ENCODE measurements at regions not wholly inside any gene's neighbourhood (a gene's known extent, or its start where the extent isn't known, plus 50 kb on each side); places are given as distances from the start of the nearest gene placed in this dataset.

- no peak for TF ChIP-seq POLR2AphosphoS5 (IDR thresholded peaks at IDR 0.05)
- no peak for TF ChIP-seq CTCF (IDR thresholded peaks at IDR 0.05)
- TF ChIP-seq EP300 (IDR thresholded peaks at IDR 0.05): no peak
Observed at GRCh38 chr2:153020201-153020600, 301.8 kb downstream of the ARL6IP6 start.
